ENCODE measurements at regions not wholly inside any gene's neighbourhood (a gene's known extent, or its start where the extent isn't known, plus 50 kb on each side); places are given as distances from the start of the nearest gene placed in this dataset.

- TF ChIP-seq, protein P1, sequence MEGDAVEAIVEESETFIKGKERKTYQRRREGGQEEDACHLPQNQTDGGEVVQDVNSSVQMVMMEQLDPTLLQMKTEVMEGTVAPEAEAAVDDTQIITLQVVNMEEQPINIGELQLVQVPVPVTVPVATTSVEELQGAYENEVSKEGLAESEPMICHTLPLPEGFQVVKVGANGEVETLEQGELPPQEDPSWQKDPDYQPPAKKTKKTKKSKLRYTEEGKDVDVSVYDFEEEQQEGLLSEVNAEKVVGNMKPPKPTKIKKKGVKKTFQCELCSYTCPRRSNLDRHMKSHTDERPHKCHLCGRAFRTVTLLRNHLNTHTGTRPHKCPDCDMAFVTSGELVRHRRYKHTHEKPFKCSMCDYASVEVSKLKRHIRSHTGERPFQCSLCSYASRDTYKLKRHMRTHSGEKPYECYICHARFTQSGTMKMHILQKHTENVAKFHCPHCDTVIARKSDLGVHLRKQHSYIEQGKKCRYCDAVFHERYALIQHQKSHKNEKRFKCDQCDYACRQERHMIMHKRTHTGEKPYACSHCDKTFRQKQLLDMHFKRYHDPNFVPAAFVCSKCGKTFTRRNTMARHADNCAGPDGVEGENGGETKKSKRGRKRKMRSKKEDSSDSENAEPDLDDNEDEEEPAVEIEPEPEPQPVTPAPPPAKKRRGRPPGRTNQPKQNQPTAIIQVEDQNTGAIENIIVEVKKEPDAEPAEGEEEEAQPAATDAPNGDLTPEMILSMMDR (IDR thresholded peaks at IDR 0.05; ENCODE audit: low read depth, low read length, missing input control), result no peak
- TF ChIP-seq TAF1 (conservative IDR thresholded peaks at IDR 0.05) (no peak), EGR1 (IDR thresholded peaks at IDR 0.05; ENCODE audit: low read depth in 2 of 2) (no peak), JUND (IDR thresholded peaks at IDR 0.05) (no peak), SP1 (IDR thresholded peaks at IDR 0.05) (no peak)
- TF ChIP-seq, protein P2, sequence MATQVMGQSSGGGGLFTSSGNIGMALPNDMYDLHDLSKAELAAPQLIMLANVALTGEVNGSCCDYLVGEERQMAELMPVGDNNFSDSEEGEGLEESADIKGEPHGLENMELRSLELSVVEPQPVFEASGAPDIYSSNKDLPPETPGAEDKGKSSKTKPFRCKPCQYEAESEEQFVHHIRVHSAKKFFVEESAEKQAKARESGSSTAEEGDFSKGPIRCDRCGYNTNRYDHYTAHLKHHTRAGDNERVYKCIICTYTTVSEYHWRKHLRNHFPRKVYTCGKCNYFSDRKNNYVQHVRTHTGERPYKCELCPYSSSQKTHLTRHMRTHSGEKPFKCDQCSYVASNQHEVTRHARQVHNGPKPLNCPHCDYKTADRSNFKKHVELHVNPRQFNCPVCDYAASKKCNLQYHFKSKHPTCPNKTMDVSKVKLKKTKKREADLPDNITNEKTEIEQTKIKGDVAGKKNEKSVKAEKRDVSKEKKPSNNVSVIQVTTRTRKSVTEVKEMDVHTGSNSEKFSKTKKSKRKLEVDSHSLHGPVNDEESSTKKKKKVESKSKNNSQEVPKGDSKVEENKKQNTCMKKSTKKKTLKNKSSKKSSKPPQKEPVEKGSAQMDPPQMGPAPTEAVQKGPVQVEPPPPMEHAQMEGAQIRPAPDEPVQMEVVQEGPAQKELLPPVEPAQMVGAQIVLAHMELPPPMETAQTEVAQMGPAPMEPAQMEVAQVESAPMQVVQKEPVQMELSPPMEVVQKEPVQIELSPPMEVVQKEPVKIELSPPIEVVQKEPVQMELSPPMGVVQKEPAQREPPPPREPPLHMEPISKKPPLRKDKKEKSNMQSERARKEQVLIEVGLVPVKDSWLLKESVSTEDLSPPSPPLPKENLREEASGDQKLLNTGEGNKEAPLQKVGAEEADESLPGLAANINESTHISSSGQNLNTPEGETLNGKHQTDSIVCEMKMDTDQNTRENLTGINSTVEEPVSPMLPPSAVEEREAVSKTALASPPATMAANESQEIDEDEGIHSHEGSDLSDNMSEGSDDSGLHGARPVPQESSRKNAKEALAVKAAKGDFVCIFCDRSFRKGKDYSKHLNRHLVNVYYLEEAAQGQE (IDR thresholded peaks at IDR 0.05), result no peak
Observed at GRCh38 chr7:93039282-93039681, 78.5 kb downstream of the SAMD9 start.

All from liver (tissue), 3 donors.